GM23338 (cell line): ENCODE measurements at regions not wholly inside any gene's neighbourhood (a gene's known extent, or its start where the extent isn't known, plus 50 kb on each side); places are given as distances from the start of the nearest gene placed in this dataset.
"Not testable (repeated sequence)": the region's sequence is repeated elsewhere in the genome, so short reads cannot be mapped to it uniquely, and the experiment has no call there.

Source experiments
- ATAC-seq: fragments of 200-7000 bp; cut with Tn5 transposase; 3 replicates; pipeline ENCODE4 v1.9.1; 2020
- DNase-seq: peaks from one replicate; pipeline ENCODE4 v3.0.0-alpha.2; 2015; ENCODE audit warnings: low spot score
- H2AFZ ChIP-seq: fragments of 200-600 bp; sonication (generic); 2 replicates; pipeline ENCODE4 v1.8.0; 2016; ENCODE audit warnings: antibody characterized with exemption, mild to moderate bottlenecking, moderate library complexity
- H3F3A ChIP-seq: fragments of 200-600 bp; sonication (generic); replicated peaks from 2 replicates; pipeline ENCODE4 v1.8.0; 2017; ENCODE audit warnings: antibody characterized with exemption, mixed run types, low read depth
- H3K27ac ChIP-seq: fragments of 200-600 bp; sonication (generic); 2 replicates; pipeline ENCODE4 v1.6.1; 2016; ENCODE audit warnings: low read depth
- H3K27me3 ChIP-seq: fragments of 200-600 bp; sonication (generic); 2 replicates; pipeline ENCODE4 v1.8.0; 2016; ENCODE audit warnings: mild to moderate bottlenecking, mixed run types, moderate library complexity; ENCODE audit not compliant: insufficient read depth
- H3K36me3 ChIP-seq: fragments of 200-600 bp; sonication (generic); 2 replicates; pipeline ENCODE4 v1.8.0; 2016; ENCODE audit warnings: mild to moderate bottlenecking; ENCODE audit not compliant: insufficient read depth
- H3K4me1 ChIP-seq: fragments of 200-600 bp; sonication (generic); 2 replicates; pipeline ENCODE4 v1.8.0; 2016; ENCODE audit warnings: mild to moderate bottlenecking, moderate library complexity; ENCODE audit not compliant: insufficient read depth
- H3K4me2 ChIP-seq: fragments of 200-600 bp; sonication (generic); 2 replicates; pipeline ENCODE4 v1.7.1; 2017; ENCODE audit warnings: mixed run types
- H3K4me3 ChIP-seq: fragments of 200-600 bp; sonication (generic); 2 replicates; pipeline ENCODE4 v1.6.1; 2016; ENCODE audit warnings: mixed run types
- H3K79me2 ChIP-seq: fragments of 200-600 bp; sonication (generic); replicated peaks from 2 replicates; pipeline ENCODE4 v1.8.0; 2017; ENCODE audit warnings: mild to moderate bottlenecking; ENCODE audit not compliant: insufficient read depth
- H3K9me2 ChIP-seq: fragments of 200-600 bp; sonication (generic); 2 replicates; pipeline ENCODE4 v1.8.0; 2017; ENCODE audit not compliant: insufficient read depth
- H4K20me1 ChIP-seq: fragments of 200-600 bp; sonication (generic); replicated peaks from 2 replicates; pipeline ENCODE4 v1.8.0; 2017; ENCODE audit warnings: mild to moderate bottlenecking; ENCODE audit not compliant: insufficient read depth
- H3K27ac Mint-ChIP-seq: 2 replicates; pipeline ENCODE4 v1.8.0; 2020; ENCODE audit warnings: inconsistent platforms, mild to moderate bottlenecking, moderate library complexity, mixed read lengths
- H3K27me3 Mint-ChIP-seq: 3 replicates; pipeline ENCODE4 v1.8.0; 2022; ENCODE audit warnings: low read depth, mild to moderate bottlenecking, moderate library complexity, mixed read lengths, inconsistent platforms; ENCODE audit not compliant: insufficient read depth, poor library complexity
- H3K36me3 Mint-ChIP-seq: 3 replicates; pipeline ENCODE4 v1.8.0; 2021; ENCODE audit warnings: low read depth, mild to moderate bottlenecking, inconsistent platforms, moderate library complexity, mixed read lengths
- H3K4me1 Mint-ChIP-seq: 3 replicates; pipeline ENCODE4 v1.8.0; 2020; ENCODE audit warnings: mild to moderate bottlenecking, inconsistent platforms, mixed read lengths
- H3K4me3 Mint-ChIP-seq: 3 replicates; pipeline ENCODE4 v1.8.0; 2021; ENCODE audit warnings: moderate library complexity, mild to moderate bottlenecking, inconsistent platforms, mixed read lengths
- H3K9me3 Mint-ChIP-seq: 3 replicates; pipeline ENCODE4 v1.8.0; 2020; ENCODE audit warnings: moderate library complexity, mild to moderate bottlenecking, inconsistent platforms, mixed read lengths

DNA sequence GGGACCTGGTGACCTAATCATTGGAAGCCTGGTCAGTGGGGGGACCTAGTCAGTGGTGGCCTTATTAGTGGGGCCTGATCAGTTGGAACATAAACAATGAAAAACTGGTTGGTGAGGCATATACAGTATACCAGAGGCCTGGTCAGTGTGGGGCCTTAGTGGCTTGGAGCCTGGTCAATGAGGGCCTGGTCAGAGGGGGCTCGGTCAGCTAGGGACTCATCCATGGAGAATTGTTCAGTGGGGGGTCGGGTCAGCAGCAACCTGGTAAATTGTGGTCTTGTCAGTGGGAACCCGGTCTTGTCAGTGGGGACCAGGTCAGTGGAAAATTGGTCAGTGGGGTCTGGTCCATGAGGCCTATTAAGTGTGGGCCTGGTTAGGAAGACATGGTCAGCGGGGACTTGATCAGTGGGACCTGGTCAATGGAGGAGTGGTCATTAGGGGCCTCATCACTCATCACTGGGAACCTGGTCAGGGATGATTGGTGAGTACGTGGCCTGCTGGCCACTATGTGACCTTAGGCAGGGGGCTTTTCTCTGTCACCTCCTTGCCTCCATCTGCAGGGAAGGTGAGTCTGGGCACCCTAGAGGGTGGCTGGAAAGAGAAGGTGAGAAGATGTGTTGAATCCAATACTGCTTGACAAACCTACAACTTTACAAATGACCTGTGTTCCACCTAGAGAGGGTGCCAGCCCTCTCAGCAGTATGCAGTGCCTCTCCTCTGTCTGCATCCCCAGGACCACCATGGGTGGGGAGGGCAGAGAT is 573.0 kb downstream of the CWH43 start:
- H3K9me3 Mint-ChIP-seq = peaks cover 51% of the 10 kb centered on the region
- H2AFZ ChIP-seq, H3K4me1 ChIP-seq, H3K27me3 Mint-ChIP-seq, H3K4me3 ChIP-seq, H3K27ac Mint-ChIP-seq, H3K27ac ChIP-seq, H3K9me2 ChIP-seq, H3K4me2 ChIP-seq, H3K36me3 ChIP-seq, DNase-seq, H3K4me1 Mint-ChIP-seq, ATAC-seq, H4K20me1 ChIP-seq, H3K79me2 ChIP-seq, H3K4me3 Mint-ChIP-seq, H3K27me3 ChIP-seq, H3F3A ChIP-seq: not testable (repeated sequence)
- H3K36me3 Mint-ChIP-seq = peaks cover 20% of the 10 kb centered on the region; the same call in 2 of the 3 replicates

DNA sequence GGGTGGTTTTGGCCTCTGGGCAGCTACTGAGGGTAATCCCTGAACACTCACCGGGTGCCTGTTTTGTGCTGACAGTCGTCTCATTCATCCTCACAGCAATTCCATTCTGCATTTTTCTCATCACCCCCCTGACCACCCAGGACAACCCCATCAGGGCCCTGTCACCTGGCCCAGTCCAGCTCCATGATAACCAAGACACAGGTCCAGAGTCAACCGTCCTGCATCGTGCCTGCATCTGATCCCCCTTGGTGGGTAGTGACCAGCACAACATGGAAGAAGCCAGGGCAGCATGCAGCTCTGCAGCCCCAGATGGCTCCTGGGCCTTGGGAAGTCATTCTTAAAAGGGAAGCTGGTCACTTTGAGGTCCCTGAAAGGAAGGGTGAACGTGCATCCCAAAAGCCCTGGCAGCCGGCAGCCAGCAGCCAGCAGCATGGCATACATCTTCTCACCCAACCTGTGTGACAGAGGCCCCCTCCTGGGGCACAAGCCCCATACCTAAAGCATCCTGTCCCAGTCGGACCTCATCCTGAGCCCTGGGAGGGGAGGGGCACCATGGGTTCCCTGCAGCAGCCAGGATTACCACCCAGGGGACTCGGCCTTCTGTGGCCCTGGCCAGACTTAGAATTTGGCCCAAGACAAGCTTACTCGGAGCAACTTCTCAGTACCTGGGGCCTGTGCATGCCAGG is 574.2 kb downstream of the CWH43 start:
- H3K4me3 Mint-ChIP-seq, DNase-seq, ATAC-seq, H3K4me2 ChIP-seq, H3K79me2 ChIP-seq, H4K20me1 ChIP-seq, H3K4me1 ChIP-seq, H3K27ac Mint-ChIP-seq, H2AFZ ChIP-seq, H3K27me3 ChIP-seq, H3K4me3 ChIP-seq, H3K27me3 Mint-ChIP-seq, H3F3A ChIP-seq, H3K9me2 ChIP-seq, H3K27ac ChIP-seq, H3K4me1 Mint-ChIP-seq, H3K36me3 ChIP-seq: not testable (repeated sequence)
- Mint-ChIP-seq H3K9me3 (peaks cover 42% of the 10 kb centered on the region), H3K36me3 (peaks cover 17% of the 10 kb centered on the region; the same call in 2 of the 3 replicates)

GRCh38 chr4:49560883-49561282 is 574.8 kb downstream of the CWH43 start:
- not testable (repeated sequence) for H2AFZ ChIP-seq, H3K4me1 ChIP-seq, H3K27me3 Mint-ChIP-seq, H3K36me3 ChIP-seq, H3K79me2 ChIP-seq, H3K4me3 ChIP-seq, ATAC-seq, H3K9me2 ChIP-seq, H3K4me2 ChIP-seq, H3F3A ChIP-seq, H3K27ac ChIP-seq, H4K20me1 ChIP-seq, H3K4me3 Mint-ChIP-seq, DNase-seq, H3K27ac Mint-ChIP-seq, H3K4me1 Mint-ChIP-seq, H3K27me3 ChIP-seq
- Mint-ChIP-seq H3K36me3 (peaks cover 17% of the 10 kb centered on the region; the same call in 2 of the 3 replicates), H3K9me3 (peaks cover 46% of the 10 kb centered on the region)

- not testable (repeated sequence) for H3K27me3 ChIP-seq, H3K36me3 ChIP-seq, H3K4me3 Mint-ChIP-seq, DNase-seq, H3K27me3 Mint-ChIP-seq, H3K4me1 ChIP-seq, H3K27ac Mint-ChIP-seq, ATAC-seq, H2AFZ ChIP-seq, H3K9me2 ChIP-seq, H3K4me3 ChIP-seq, H3K4me2 ChIP-seq, H3K4me1 Mint-ChIP-seq, H4K20me1 ChIP-seq, H3K79me2 ChIP-seq, H3K27ac ChIP-seq, H3F3A ChIP-seq
- H3K36me3 Mint-ChIP-seq = peaks cover 31% of the 10 kb centered on the region
- peaks cover 72% of the 10 kb centered on the region for H3K9me3 Mint-ChIP-seq
Observed at GRCh38 chr4:49570248-49570647, 584.2 kb downstream of the CWH43 start.

DNA sequence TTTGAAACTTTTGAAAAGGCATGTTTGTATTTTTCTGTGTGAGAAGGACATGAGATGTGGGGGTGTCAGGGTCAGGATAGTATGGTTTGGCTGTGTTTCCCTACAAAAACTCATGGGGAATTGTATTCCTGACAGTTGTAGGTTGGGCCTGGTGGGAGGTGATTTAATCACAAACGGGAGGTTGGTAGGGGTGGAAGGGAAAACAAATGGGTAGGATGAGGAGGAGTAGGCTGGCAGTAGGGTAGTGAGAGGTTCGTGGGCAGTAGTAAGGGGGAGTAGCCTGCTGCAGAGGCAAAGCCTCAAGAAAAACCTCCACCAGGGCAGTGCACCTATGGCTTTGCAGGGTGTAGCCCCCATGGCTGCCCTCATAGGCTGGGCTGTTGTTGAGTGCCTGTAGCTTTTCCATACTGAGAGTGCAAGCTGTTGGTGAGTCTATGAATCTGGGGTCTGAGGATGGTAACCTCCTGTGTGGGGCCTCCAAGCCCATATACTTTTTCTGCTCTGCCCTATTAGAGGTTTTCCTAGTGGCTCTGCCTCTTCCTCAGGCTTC is 587.7 kb downstream of the CWH43 start:
- not testable (repeated sequence) for H3K27me3 Mint-ChIP-seq, H3K79me2 ChIP-seq, H3K4me1 ChIP-seq, ATAC-seq, H3F3A ChIP-seq, H4K20me1 ChIP-seq, H3K4me3 ChIP-seq, DNase-seq, H3K27ac ChIP-seq, H3K4me1 Mint-ChIP-seq, H3K9me2 ChIP-seq, H3K4me3 Mint-ChIP-seq, H2AFZ ChIP-seq, H3K36me3 ChIP-seq, H3K4me2 ChIP-seq, H3K27me3 ChIP-seq, H3K27ac Mint-ChIP-seq
- H3K36me3 Mint-ChIP-seq = peaks cover 45% of the 10 kb centered on the region
- peaks cover 82% of the 10 kb centered on the region for H3K9me3 Mint-ChIP-seq

GRCh38 chr4:49575250-49575649 is 589.2 kb downstream of the CWH43 start:
- H3K79me2 ChIP-seq, H3F3A ChIP-seq, H3K27ac Mint-ChIP-seq, H3K4me1 ChIP-seq, H4K20me1 ChIP-seq, H3K36me3 ChIP-seq, H3K4me3 ChIP-seq, H3K4me3 Mint-ChIP-seq, ATAC-seq, H3K27me3 Mint-ChIP-seq, H2AFZ ChIP-seq, H3K4me1 Mint-ChIP-seq, H3K9me2 ChIP-seq, H3K4me2 ChIP-seq, H3K27me3 ChIP-seq, DNase-seq, H3K27ac ChIP-seq: not testable (repeated sequence)
- H3K9me3 Mint-ChIP-seq = peaks cover 85% of the 10 kb centered on the region
- peaks cover 43% of the 10 kb centered on the region for H3K36me3 Mint-ChIP-seq
